ENCODE measurements at regions not wholly inside any gene's neighbourhood (a gene's known extent, or its start where the extent isn't known, plus 50 kb on each side); places are given as distances from the start of the nearest gene placed in this dataset.

GRCh38 chr6:71403422-71404134 is 115.0 kb downstream of the OGFRL1 start:
- H3K27me3 ChIP-seq: no peaks in the 10 kb centered on the region
- no peaks in the 10 kb centered on the region for H3K9me3 ChIP-seq
- peaks cover 3% of the 10 kb centered on the region for H3K36me3 ChIP-seq
- H3K4me1 ChIP-seq: no peaks in the 10 kb centered on the region
- TF ChIP-seq POLR2AphosphoS5 (IDR thresholded peaks at IDR 0.05) (no peak), CTCF (IDR thresholded peaks at IDR 0.05) (no peak), POLR2A (IDR thresholded peaks at IDR 0.05) (no peak)
- DNase-seq (ENCODE audit: low spot score in 2 of 2): no peak
- peak overlapping the region; percentile 78 to 82 for H3K27ac ChIP-seq
- peak overlapping the region in 1 of 3 donors; percentile 44 for H3K4me3 ChIP-seq
- intact Hi-C loops (cut with DNase I; ENCODE audit: low total_unique reads): no loop called here

- no peak for DNase-seq (ENCODE audit: low spot score in 2 of 2)
- H3K9me3 ChIP-seq: no peaks in the 10 kb centered on the region
- peak overlapping the region in 1 of 3 donors; percentile 44 for H3K4me3 ChIP-seq
- peak overlapping the region; percentile 78 to 82 for H3K27ac ChIP-seq
- peaks cover 3% of the 10 kb centered on the region for H3K36me3 ChIP-seq
- intact Hi-C loops (cut with DNase I; ENCODE audit: low total_unique reads): no loop called here
- TF ChIP-seq POLR2AphosphoS5 (IDR thresholded peaks at IDR 0.05): peak in 1 of 3 donors; percentile 34
- no peak for TF ChIP-seq CTCF (IDR thresholded peaks at IDR 0.05)
- TF ChIP-seq POLR2A (IDR thresholded peaks at IDR 0.05): no peak
- H3K27me3 ChIP-seq: no peaks in the 10 kb centered on the region
- H3K4me1 ChIP-seq: no peaks in the 10 kb centered on the region
These were observed 115.7 kb downstream of the OGFRL1 start for GRCh38 chr6:71404145-71404966.

GRCh38 chr6:71404967-71405278 is 116.3 kb downstream of the OGFRL1 start:
- peaks cover 0 to 4% of the 10 kb centered on the region in 2 donors for H3K4me1 ChIP-seq
- TF ChIP-seq POLR2A (IDR thresholded peaks at IDR 0.05) (no peak), CTCF (IDR thresholded peaks at IDR 0.05) (no peak), POLR2AphosphoS5 (IDR thresholded peaks at IDR 0.05) (no peak)
- no peak for DNase-seq (ENCODE audit: low spot score in 2 of 2)
- peaks cover 3% of the 10 kb centered on the region for H3K36me3 ChIP-seq
- H3K27ac ChIP-seq: peak overlapping the region; percentile 78 to 82
- H3K9me3 ChIP-seq: no peaks in the 10 kb centered on the region
- H3K27me3 ChIP-seq: no peaks in the 10 kb centered on the region
- intact Hi-C loops (cut with DNase I; ENCODE audit: low total_unique reads): no loop called here
- no peak overlapping the region for H3K4me3 ChIP-seq

- no peaks in the 10 kb centered on the region for H3K9me3 ChIP-seq
- no peaks in the 10 kb centered on the region for H3K27me3 ChIP-seq
- H3K27ac ChIP-seq: peak overlapping the region; percentile 78 to 82
- intact Hi-C loops (cut with DNase I; ENCODE audit: low total_unique reads): no loop called here
- peaks cover 3% of the 10 kb centered on the region for H3K36me3 ChIP-seq
- no peak overlapping the region for H3K4me3 ChIP-seq
- DNase-seq (ENCODE audit: low spot score in 2 of 2): no peak
- peaks cover 0 to 6% of the 10 kb centered on the region in 2 donors for H3K4me1 ChIP-seq
- TF ChIP-seq CTCF (IDR thresholded peaks at IDR 0.05): no peak
- TF ChIP-seq POLR2AphosphoS5 (IDR thresholded peaks at IDR 0.05): no peak
- TF ChIP-seq POLR2A (IDR thresholded peaks at IDR 0.05): no peak
These were observed 116.8 kb downstream of the OGFRL1 start for GRCh38 chr6:71405416-71405815.

Data from breast epithelium (tissue), 4 donors.